Esophagus (tissue), 2 donors: ENCODE measurements at regions not wholly inside any gene's neighbourhood (a gene's known extent, or its start where the extent isn't known, plus 50 kb on each side); places are given as distances from the start of the nearest gene placed in this dataset.

Source experiments
- H3K27ac ChIP-seq, 2 donors: one replicate each; pipeline ENCODE4 v1.5.1; 2013; ENCODE audit warnings: low read depth in 2 of 2, mild to moderate bottlenecking in 2 of 2, inconsistent platforms in 1 of 2, low read length in 1 of 2, moderate library complexity in 1 of 2
- H3K27me3 ChIP-seq, 2 donors: one replicate each; pipeline ENCODE4 v1.6.1; 2013; ENCODE audit warnings: low read length in 2 of 2, control low read depth in 1 of 2, mild to moderate bottlenecking in 1 of 2; ENCODE audit not compliant: insufficient read depth in 2 of 2, control insufficient read depth in 1 of 2
- H3K36me3 ChIP-seq, 2 donors: one replicate each; pipeline ENCODE4 v1.6.1; 2013; ENCODE audit warnings: low read length in 1 of 2; ENCODE audit not compliant: control insufficient read depth in 2 of 2, insufficient read depth in 2 of 2
- H3K4me1 ChIP-seq, 2 donors: one replicate each; pipeline ENCODE4 v1.6.1; 2013; ENCODE audit warnings: low read length in 1 of 2; ENCODE audit not compliant: control insufficient read depth in 2 of 2, insufficient read depth in 2 of 2
- H3K4me3 ChIP-seq, 2 donors: one replicate each; pipeline ENCODE4 v1.5.1; 2013; ENCODE audit warnings: low read length in 2 of 2, mild to moderate bottlenecking in 2 of 2, low read depth in 1 of 2, moderate library complexity in 1 of 2
- H3K9me3 ChIP-seq, 2 donors: one replicate each; pipeline ENCODE4 v1.6.1; 2013; ENCODE audit warnings: mild to moderate bottlenecking in 2 of 2, low read depth in 1 of 2, low read length in 1 of 2, moderate library complexity in 1 of 2; ENCODE audit not compliant: control insufficient read depth in 2 of 2, insufficient read depth in 1 of 2
- WGBS, 2 donors: extraction: QIAGEN DNeasy Blood & Tissue Kit; methylation state at CpG; one replicate each; pipeline ENCODE4 v1.1.7; 2013; 5-methylcytosine and 5-hydroxymethylcytosine counted together
- donor health status: healthy with polysubstance abuse.
- donor health status: Bipolar disorder and iron deficiency.

GRCh38 chr5:54725391-54726280 lies 208.1 kb downstream of the SNX18 start:
- Histone ChIP-seq H3K4me1 (no peaks in the 10 kb centered on the region), H3K27me3 (no peaks in the 10 kb centered on the region), H3K36me3 (no peaks in the 10 kb centered on the region), H3K4me3 (no peak overlapping the region), H3K27ac (no peak overlapping the region), H3K9me3 (no peaks in the 10 kb centered on the region)
- WGBS, 2 donors = 45 to 53% methylated on average over 2 of the region's 2 CpGs

GRCh38 chr5:54722846-54723433 lies 205.4 kb downstream of the SNX18 start:
- Histone ChIP-seq H3K27me3 (no peaks in the 10 kb centered on the region), H3K36me3 (no peaks in the 10 kb centered on the region), H3K27ac (no peak overlapping the region), H3K4me3 (no peak overlapping the region), H3K4me1 (peaks cover 4 to 6% of the 10 kb centered on the region in 2 donors), H3K9me3 (no peaks in the 10 kb centered on the region)
- 66 to 73% methylated on average over 6 of the region's 6 CpGs for WGBS, 2 donors

- H3K9me3 ChIP-seq = no peaks in the 10 kb centered on the region
- no peak overlapping the region for H3K4me3 ChIP-seq
- 73 to 77% methylated on average over 5 of the region's 5 CpGs for WGBS, 2 donors
- no peak overlapping the region for H3K27ac ChIP-seq
- peaks cover 4 to 6% of the 10 kb centered on the region in 2 donors for H3K4me1 ChIP-seq
- H3K36me3 ChIP-seq = no peaks in the 10 kb centered on the region
- no peaks in the 10 kb centered on the region for H3K27me3 ChIP-seq
Observed at GRCh38 chr5:54721951-54722654, 204.5 kb downstream of the SNX18 start.

- Histone ChIP-seq H3K27me3 (no peaks in the 10 kb centered on the region), H3K4me1 (peaks cover 4 to 6% of the 10 kb centered on the region in 2 donors), H3K27ac (no peak overlapping the region), H3K9me3 (no peaks in the 10 kb centered on the region), H3K36me3 (no peaks in the 10 kb centered on the region), H3K4me3 (no peak overlapping the region)
- 80 to 93% methylated on average over 1 of the region's 1 CpG for WGBS, 2 donors
Observed at GRCh38 chr5:54721116-54721515, 203.6 kb downstream of the SNX18 start.

GRCh38 chr5:54720341-54720740 lies 202.8 kb downstream of the SNX18 start:
- H3K4me3 ChIP-seq = no peak overlapping the region
- no peaks in the 10 kb centered on the region for H3K36me3 ChIP-seq
- 75 to 98% methylated on average over 3 of the region's 3 CpGs for WGBS, 2 donors
- no peaks in the 10 kb centered on the region for H3K9me3 ChIP-seq
- H3K4me1 ChIP-seq = peaks cover 4 to 6% of the 10 kb centered on the region in 2 donors
- no peak overlapping the region for H3K27ac ChIP-seq
- H3K27me3 ChIP-seq = no peaks in the 10 kb centered on the region

GRCh38 chr5:54719384-54720283 lies 202.1 kb downstream of the SNX18 start:
- H3K4me3 ChIP-seq = no peak overlapping the region
- WGBS, 2 donors = 47 to 51% methylated on average over 7 of the region's 7 CpGs
- H3K4me1 ChIP-seq = peaks cover 4 to 6% of the 10 kb centered on the region in 2 donors
- no peaks in the 10 kb centered on the region for H3K36me3 ChIP-seq
- no peaks in the 10 kb centered on the region for H3K9me3 ChIP-seq
- no peaks in the 10 kb centered on the region for H3K27me3 ChIP-seq
- no peak overlapping the region for H3K27ac ChIP-seq

GRCh38 chr5:54718656-54719055 lies 201.1 kb downstream of the SNX18 start:
- H3K36me3 ChIP-seq = no peaks in the 10 kb centered on the region
- H3K4me3 ChIP-seq = no peak overlapping the region
- peaks cover 4 to 6% of the 10 kb centered on the region in 2 donors for H3K4me1 ChIP-seq
- H3K27ac ChIP-seq = no peak overlapping the region
- WGBS, 2 donors = 25 to 36% methylated on average over 3 of the region's 3 CpGs
- H3K9me3 ChIP-seq = no peaks in the 10 kb centered on the region
- no peaks in the 10 kb centered on the region for H3K27me3 ChIP-seq

GRCh38 chr5:54717870-54718269 lies 200.3 kb downstream of the SNX18 start:
- H3K27ac ChIP-seq = no peak overlapping the region
- H3K36me3 ChIP-seq = no peaks in the 10 kb centered on the region
- H3K4me1 ChIP-seq = peaks cover 4 to 6% of the 10 kb centered on the region in 2 donors
- H3K27me3 ChIP-seq = no peaks in the 10 kb centered on the region
- no peaks in the 10 kb centered on the region for H3K9me3 ChIP-seq
- WGBS, 2 donors = 77 to 84% methylated on average over 5 of the region's 5 CpGs
- no peak overlapping the region for H3K4me3 ChIP-seq

GRCh38 chr5:54717459-54717858 lies 199.9 kb downstream of the SNX18 start:
- Histone ChIP-seq H3K4me3 (no peak overlapping the region), H3K9me3 (no peaks in the 10 kb centered on the region), H3K36me3 (no peaks in the 10 kb centered on the region), H3K27me3 (no peaks in the 10 kb centered on the region), H3K4me1 (peaks cover 4 to 6% of the 10 kb centered on the region in 2 donors), H3K27ac (no peak overlapping the region)
- 77 to 85% methylated on average over 2 of the region's 2 CpGs for WGBS, 2 donors
